ENCODE measurements at regions not wholly inside any gene's neighbourhood (a gene's known extent, or its start where the extent isn't known, plus 50 kb on each side); places are given as distances from the start of the nearest gene placed in this dataset.

DNA sequence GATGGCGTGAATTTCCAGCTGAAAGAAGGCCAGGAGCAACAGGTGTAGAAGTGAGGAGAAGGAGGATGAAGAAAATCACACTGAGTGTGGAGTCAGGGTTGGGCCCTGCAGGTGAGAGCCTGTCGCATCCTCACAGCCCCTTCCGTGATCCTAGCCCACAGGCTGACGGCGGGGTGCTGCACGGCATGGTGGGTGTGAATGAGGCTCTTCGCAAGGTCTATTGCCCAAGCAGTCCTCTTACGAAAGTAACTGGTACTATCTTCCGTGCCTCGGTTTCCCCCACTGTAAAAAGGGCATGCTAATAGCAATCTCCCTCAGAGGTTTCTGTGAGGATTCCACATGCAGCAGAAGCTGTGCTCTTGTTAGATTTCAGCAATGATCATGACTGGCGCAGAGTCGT, 129.9 kb upstream of the TNS3 start:
- no peaks in the 10 kb centered on the region for H3K4me1 ChIP-seq
- TF ChIP-seq, protein P1, sequence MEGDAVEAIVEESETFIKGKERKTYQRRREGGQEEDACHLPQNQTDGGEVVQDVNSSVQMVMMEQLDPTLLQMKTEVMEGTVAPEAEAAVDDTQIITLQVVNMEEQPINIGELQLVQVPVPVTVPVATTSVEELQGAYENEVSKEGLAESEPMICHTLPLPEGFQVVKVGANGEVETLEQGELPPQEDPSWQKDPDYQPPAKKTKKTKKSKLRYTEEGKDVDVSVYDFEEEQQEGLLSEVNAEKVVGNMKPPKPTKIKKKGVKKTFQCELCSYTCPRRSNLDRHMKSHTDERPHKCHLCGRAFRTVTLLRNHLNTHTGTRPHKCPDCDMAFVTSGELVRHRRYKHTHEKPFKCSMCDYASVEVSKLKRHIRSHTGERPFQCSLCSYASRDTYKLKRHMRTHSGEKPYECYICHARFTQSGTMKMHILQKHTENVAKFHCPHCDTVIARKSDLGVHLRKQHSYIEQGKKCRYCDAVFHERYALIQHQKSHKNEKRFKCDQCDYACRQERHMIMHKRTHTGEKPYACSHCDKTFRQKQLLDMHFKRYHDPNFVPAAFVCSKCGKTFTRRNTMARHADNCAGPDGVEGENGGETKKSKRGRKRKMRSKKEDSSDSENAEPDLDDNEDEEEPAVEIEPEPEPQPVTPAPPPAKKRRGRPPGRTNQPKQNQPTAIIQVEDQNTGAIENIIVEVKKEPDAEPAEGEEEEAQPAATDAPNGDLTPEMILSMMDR (IDR thresholded peaks at IDR 0.05) = no peak
- DNase-seq (no peak), ATAC-seq (no peak)
- intact Hi-C loops (cut with DNase I) = no loop called here
- no peak overlapping the region for H3K27ac ChIP-seq
- H3K36me3 ChIP-seq = no peaks in the 10 kb centered on the region
- H3K27me3 ChIP-seq (ENCODE audit: low read depth) = no peaks in the 10 kb centered on the region
- no peak overlapping the region for H3K4me3 ChIP-seq
- no peaks in the 10 kb centered on the region for H3K9me3 ChIP-seq

DNA sequence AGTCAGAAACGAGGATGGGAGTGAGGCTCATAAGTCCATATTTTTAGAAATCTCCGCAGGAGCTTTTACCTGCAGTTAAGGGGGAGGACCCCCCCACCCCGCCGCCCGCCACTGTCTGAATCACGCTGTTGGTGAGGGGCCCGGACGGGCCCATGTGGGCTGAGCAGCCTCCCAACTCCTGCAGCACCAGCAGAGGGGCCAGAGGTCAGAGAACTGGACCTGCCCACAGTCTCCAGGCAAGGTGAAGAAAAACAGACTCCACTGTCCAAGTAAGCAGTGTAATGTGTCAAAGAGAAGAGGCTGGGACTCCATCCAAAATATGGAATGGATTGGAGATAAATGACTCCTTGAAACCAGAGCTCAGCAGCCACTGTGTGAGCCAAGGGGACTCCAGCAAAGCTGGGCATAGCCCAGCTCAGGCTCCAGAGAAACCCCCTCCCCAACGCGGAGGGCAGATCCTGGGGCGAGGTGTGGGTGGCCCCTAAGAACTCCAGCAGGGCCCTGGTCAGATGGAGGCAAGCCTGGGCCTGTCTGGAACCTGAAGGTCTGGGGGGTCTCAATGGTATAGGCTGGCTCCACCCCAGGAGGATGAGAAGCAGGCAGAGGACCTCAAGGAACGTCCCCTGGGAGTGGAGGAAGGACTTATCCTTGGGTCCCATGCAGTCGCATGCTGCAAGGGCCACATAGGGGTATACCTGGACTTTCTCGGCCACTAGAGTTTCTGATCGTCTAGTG, 128.5 kb upstream of the TNS3 start:
- no peak for DNase-seq
- Histone ChIP-seq H3K27ac (no peak overlapping the region), H3K4me1 (no peaks in the 10 kb centered on the region), H3K4me3 (no peak overlapping the region), H3K36me3 (no peaks in the 10 kb centered on the region), H3K9me3 (no peaks in the 10 kb centered on the region), H3K27me3 (ENCODE audit: low read depth) (no peaks in the 10 kb centered on the region)
- TF ChIP-seq, protein P1 (IDR thresholded peaks at IDR 0.05) = no peak
- intact Hi-C loops (cut with DNase I) = no loop called here
- ATAC-seq = no peak

DNA sequence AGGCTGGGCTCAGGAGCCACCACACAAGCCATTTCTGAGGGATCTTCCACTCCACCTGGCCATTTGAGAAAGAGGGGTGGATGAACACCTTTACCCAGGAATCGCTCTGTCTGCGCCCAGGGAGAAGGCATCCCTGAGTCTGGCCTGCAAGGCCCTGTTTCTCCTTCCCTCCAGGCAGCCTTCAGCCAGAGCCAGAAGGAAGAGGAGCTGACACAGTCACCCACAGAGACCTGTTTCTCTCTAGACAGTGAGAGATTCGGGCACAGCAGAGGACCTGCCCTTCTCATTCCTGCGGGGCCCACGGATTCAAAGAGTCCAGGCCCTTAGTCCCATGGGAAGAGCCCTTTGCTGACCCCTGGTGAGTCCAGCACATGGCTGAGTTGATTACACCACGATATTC, 127.5 kb upstream of the TNS3 start:
- Histone ChIP-seq H3K9me3 (no peaks in the 10 kb centered on the region), H3K36me3 (no peaks in the 10 kb centered on the region), H3K4me3 (no peak overlapping the region), H3K27ac (no peak overlapping the region), H3K27me3 (ENCODE audit: low read depth) (no peaks in the 10 kb centered on the region), H3K4me1 (no peaks in the 10 kb centered on the region)
- intact Hi-C loops (cut with DNase I) = no loop called here
- DNase-seq = no peak
- TF ChIP-seq, protein P1 (IDR thresholded peaks at IDR 0.05) = no peak
- no peak for ATAC-seq

DNA sequence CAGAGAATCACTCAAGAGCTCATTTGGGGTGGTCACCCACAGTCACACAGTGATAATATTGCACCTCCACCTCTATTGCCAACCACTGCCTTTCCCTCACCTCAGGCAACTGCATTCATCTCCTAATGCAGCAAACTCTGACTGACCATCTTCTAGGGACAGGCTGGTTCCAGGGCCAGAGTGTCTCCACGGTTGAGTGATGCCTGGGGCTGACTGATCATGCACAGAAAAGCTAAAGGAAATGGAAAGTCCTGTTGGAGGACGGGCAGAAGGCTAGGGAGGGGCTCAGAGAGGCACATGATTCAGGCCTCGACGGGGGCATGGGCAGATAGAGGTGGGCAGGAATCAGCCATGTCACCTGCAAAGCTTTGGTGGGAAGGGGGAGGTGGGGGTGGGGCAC, 127.1 kb upstream of the TNS3 start:
- DNase-seq = no peak
- TF ChIP-seq, protein P1 (IDR thresholded peaks at IDR 0.05) = no peak
- H3K36me3 ChIP-seq = no peaks in the 10 kb centered on the region
- ATAC-seq = no peak
- no peak overlapping the region for H3K27ac ChIP-seq
- H3K27me3 ChIP-seq (ENCODE audit: low read depth) = no peaks in the 10 kb centered on the region
- H3K9me3 ChIP-seq = no peaks in the 10 kb centered on the region
- intact Hi-C loops (cut with DNase I) = no loop called here
- H3K4me3 ChIP-seq = no peak overlapping the region
- H3K4me1 ChIP-seq = no peaks in the 10 kb centered on the region

DNA sequence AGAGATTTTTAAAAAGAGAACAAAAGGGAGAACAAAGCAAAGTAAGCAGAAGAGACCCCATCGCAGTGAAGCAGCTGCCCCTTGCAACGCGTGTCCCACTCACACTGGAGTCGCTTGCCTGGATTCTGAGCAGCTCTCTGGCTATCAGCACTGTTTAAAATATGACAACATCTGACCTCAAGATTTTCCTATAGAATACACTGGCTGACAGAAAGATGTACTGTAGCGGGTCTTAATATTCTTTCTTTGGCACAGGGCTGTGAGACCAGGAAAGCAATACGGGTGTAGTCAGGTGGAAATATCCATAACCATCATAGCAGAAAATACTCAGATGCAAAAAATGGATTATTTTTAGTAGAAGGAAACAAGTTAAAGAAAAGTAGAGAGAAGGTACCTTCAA, 125.7 kb upstream of the TNS3 start:
- H3K9me3 ChIP-seq = no peaks in the 10 kb centered on the region
- intact Hi-C loops (cut with DNase I) = no loop called here
- DNase-seq (no peak), ATAC-seq (no peak)
- H3K27me3 ChIP-seq (ENCODE audit: low read depth) = no peaks in the 10 kb centered on the region
- no peaks in the 10 kb centered on the region for H3K36me3 ChIP-seq
- TF ChIP-seq, protein P1 (IDR thresholded peaks at IDR 0.05) = no peak
- no peaks in the 10 kb centered on the region for H3K4me1 ChIP-seq
- no peak overlapping the region for H3K27ac ChIP-seq
- H3K4me3 ChIP-seq = no peak overlapping the region
